Transverse colon (tissue), 4 donors: ENCODE measurements at regions not wholly inside any gene's neighbourhood (a gene's known extent, or its start where the extent isn't known, plus 50 kb on each side); places are given as distances from the start of the nearest gene placed in this dataset.

Experiments used
- CTCF ChIP-seq, 5 experiments: fragments of 200-600 bp in 3 of 5; fragments of 450-650 bp in 2 of 5; sonication (generic) in 3 of 5; IDR thresholded peaks; 1 replicate in 2 of 5; 2 replicates in 3 of 5; pipeline ENCODE4 v1.5.1; 2016 to 2017; ENCODE audit warnings: antibody characterized with exemption in 5 of 5, inconsistent platforms in 3 of 5, mild to moderate bottlenecking in 2 of 5, moderate library complexity in 1 of 5
- EP300 ChIP-seq: sonication (generic); formaldehyde crosslinking; IDR thresholded peaks from one replicate; pipeline ENCODE4 v1.6.1; 2017; ENCODE audit warnings: antibody characterized with exemption, low read depth
- POLR2A ChIP-seq: fragments of 450-650 bp; IDR thresholded peaks from one replicate; pipeline ENCODE4 v1.6.1; 2016; ENCODE audit warnings: antibody characterized with exemption, mild to moderate bottlenecking, moderate library complexity
- POLR2AphosphoS5 ChIP-seq, 3 donors: sonication (generic); formaldehyde crosslinking; IDR thresholded peaks; one replicate each; pipeline ENCODE4 v1.6.1; 2016; ENCODE audit warnings: antibody characterized with exemption in 3 of 3

- TF ChIP-seq EP300: no peak
- TF ChIP-seq POLR2A: no peak
- no peak for TF ChIP-seq CTCF (IDR thresholded peaks at IDR 0.05)
- no peak for TF ChIP-seq POLR2AphosphoS5 (IDR thresholded peaks at IDR 0.05)
Observed at GRCh38 chr14:61610900-61611299, 84.4 kb upstream of the HIF1A start.
